ENCODE measurements at regions not wholly inside any gene's neighbourhood (a gene's known extent, or its start where the extent isn't known, plus 50 kb on each side); places are given as distances from the start of the nearest gene placed in this dataset.

DNA sequence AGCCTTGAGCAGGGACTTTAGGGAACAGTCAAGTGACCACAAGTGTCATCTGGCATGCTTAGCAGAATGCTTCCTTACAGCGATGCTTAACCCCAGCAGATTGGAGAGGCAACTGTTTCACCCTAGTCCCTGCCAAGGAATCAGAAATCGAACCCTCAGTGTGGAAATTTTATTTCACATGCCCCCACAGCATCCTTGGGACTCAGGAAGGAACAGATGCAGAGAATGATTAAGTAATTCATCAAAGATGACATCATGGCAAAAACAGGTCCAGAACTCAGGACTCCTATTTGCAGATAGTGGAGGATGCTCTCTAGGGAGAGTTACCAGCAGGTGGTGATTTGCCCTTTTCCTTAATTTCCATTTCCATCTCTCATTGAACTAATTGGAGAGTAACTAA lies 333.0 kb upstream of the KAZN start:
- no peak for DNase-seq
- ChIA-PET CTCF (no interaction called here), POLR2A (ENCODE audit: unreplicated experiment) (no interaction called here)
- no peak overlapping the region for H3K27ac ChIP-seq
- H3K36me3 ChIP-seq (ENCODE audit: low read depth), result no peaks in the 10 kb centered on the region
- no peak overlapping the region for H3K4me3 ChIP-seq
- TF ChIP-seq EZH2 (IDR thresholded peaks at IDR 0.05; ENCODE audit: low read depth) (no peak), CTCF (conservative IDR thresholded peaks at IDR 0.05) (no peak)
- H3K9me3 ChIP-seq (ENCODE audit: insufficient read depth, low read depth), result no peaks in the 10 kb centered on the region
- H2AFZ ChIP-seq, result no peak overlapping the region
- H3K4me2 ChIP-seq, result no peak overlapping the region
- intact Hi-C loops (cut with micrococcal nuclease; ENCODE audit: unreplicated experiment), result no loop called here
- H3K79me2 ChIP-seq (ENCODE audit: low read depth), result no peaks in the 10 kb centered on the region
- H3F3A ChIP-seq (ENCODE audit: insufficient read depth, low read depth), result no peaks in the 10 kb centered on the region
- H3K9me2 ChIP-seq (ENCODE audit: insufficient read depth), result no peaks in the 10 kb centered on the region
- BruUV-seq (replicated peaks), result no TSS peak
- H4K20me1 ChIP-seq (ENCODE audit: insufficient read depth), result no peaks in the 10 kb centered on the region
- peaks cover 20% of the 10 kb centered on the region for H3K27me3 ChIP-seq (ENCODE audit: insufficient read depth, low read depth)
- H3K4me1 ChIP-seq (replicated peaks; ENCODE audit: insufficient read depth), result no peaks in the 10 kb centered on the region

DNA sequence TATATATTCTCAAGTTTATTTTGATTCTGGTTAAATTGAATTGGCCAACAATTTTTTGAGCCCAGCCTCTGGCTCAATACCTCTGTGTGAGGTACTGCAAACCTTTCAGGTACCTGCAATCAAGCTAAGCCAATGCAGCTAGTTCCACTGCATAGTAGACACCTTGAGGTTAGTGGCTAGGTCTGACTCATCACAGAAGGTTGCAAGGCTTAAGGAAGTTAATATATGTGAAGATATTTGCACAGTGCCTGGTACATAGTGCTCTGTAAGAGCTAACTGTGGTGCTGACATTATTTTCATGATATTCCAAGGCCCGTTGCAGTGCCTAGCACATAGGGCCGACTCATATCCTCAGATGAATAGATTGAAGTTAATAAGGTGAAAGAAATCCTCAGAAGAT lies 330.5 kb upstream of the KAZN start:
- no peaks in the 10 kb centered on the region for H3K9me3 ChIP-seq (ENCODE audit: insufficient read depth, low read depth)
- H3K36me3 ChIP-seq (ENCODE audit: low read depth), result no peaks in the 10 kb centered on the region
- no peak overlapping the region for H2AFZ ChIP-seq
- H3K4me3 ChIP-seq, result no peak overlapping the region
- no peaks in the 10 kb centered on the region for H3K79me2 ChIP-seq (ENCODE audit: low read depth)
- intact Hi-C loops (cut with micrococcal nuclease; ENCODE audit: unreplicated experiment), result no loop called here
- no peak for DNase-seq
- no peak for TF ChIP-seq EZH2 (IDR thresholded peaks at IDR 0.05; ENCODE audit: low read depth)
- no peak for TF ChIP-seq CTCF (conservative IDR thresholded peaks at IDR 0.05)
- no peak overlapping the region for H3K4me2 ChIP-seq
- no peaks in the 10 kb centered on the region for H3K9me2 ChIP-seq (ENCODE audit: insufficient read depth)
- no TSS peak for BruUV-seq (replicated peaks)
- H3K27ac ChIP-seq, result no peak overlapping the region
- no peaks in the 10 kb centered on the region for H4K20me1 ChIP-seq (ENCODE audit: insufficient read depth)
- CTCF ChIA-PET, result no interaction called here
- POLR2A ChIA-PET (ENCODE audit: unreplicated experiment), result no interaction called here
- no peaks in the 10 kb centered on the region; the same call in 1 of the 2 replicates for H3K27me3 ChIP-seq (ENCODE audit: insufficient read depth, low read depth)
- H3F3A ChIP-seq (ENCODE audit: insufficient read depth, low read depth), result no peaks in the 10 kb centered on the region
- H3K4me1 ChIP-seq (replicated peaks; ENCODE audit: insufficient read depth), result no peaks in the 10 kb centered on the region

GRCh38 chr1:14270821-14271220 lies 327.7 kb upstream of the KAZN start:
- Histone ChIP-seq H4K20me1 (ENCODE audit: insufficient read depth) (no peaks in the 10 kb centered on the region), H3K4me3 (no peak overlapping the region), H3K9me3 (ENCODE audit: insufficient read depth, low read depth) (no peaks in the 10 kb centered on the region), H3K4me2 (no peak overlapping the region), H3K9me2 (ENCODE audit: insufficient read depth) (no peaks in the 10 kb centered on the region), H2AFZ (no peak overlapping the region), H3K27me3 (ENCODE audit: insufficient read depth, low read depth) (no peaks in the 10 kb centered on the region), H3K27ac (no peak overlapping the region), H3K4me1 (replicated peaks; ENCODE audit: insufficient read depth) (no peaks in the 10 kb centered on the region), H3K36me3 (ENCODE audit: low read depth) (no peaks in the 10 kb centered on the region), H3K79me2 (ENCODE audit: low read depth) (no peaks in the 10 kb centered on the region), H3F3A (ENCODE audit: insufficient read depth, low read depth) (no peaks in the 10 kb centered on the region)
- ChIA-PET POLR2A (ENCODE audit: unreplicated experiment) (no interaction called here), CTCF (no interaction called here)
- TF ChIP-seq CTCF (conservative IDR thresholded peaks at IDR 0.05) (no peak), EZH2 (IDR thresholded peaks at IDR 0.05; ENCODE audit: low read depth) (no peak)
- intact Hi-C loops (cut with micrococcal nuclease; ENCODE audit: unreplicated experiment), result no loop called here
- BruUV-seq (replicated peaks), result no TSS peak
- DNase-seq, result no peak

Data from PC-9 (cell line).